Karpas-422 (cell line): ENCODE measurements at regions not wholly inside any gene's neighbourhood (a gene's known extent, or its start where the extent isn't known, plus 50 kb on each side); places are given as distances from the start of the nearest gene placed in this dataset.
"Not testable (repeated sequence)": the region's sequence is repeated elsewhere in the genome, so short reads cannot be mapped to it uniquely, and the experiment has no call there.

Experiments used
- DNase-seq: peaks from one replicate; pipeline ENCODE4 v3.0.0-alpha.2; 2015
- H2AFZ ChIP-seq: fragments of 200-600 bp; sonication (generic); 2 replicates; pipeline ENCODE4 v1.6.1; 2014; ENCODE audit warnings: antibody characterized with exemption, low read length, mixed read lengths
- H3K27ac ChIP-seq: fragments of 200-600 bp; sonication (generic); 2 replicates; pipeline ENCODE4 v1.5.1; 2014; ENCODE audit warnings: mild to moderate bottlenecking, low read length, moderate library complexity
- H3K27me3 ChIP-seq: fragments of 200-600 bp; sonication (generic); 2 replicates; pipeline ENCODE4 v1.6.1; 2014; ENCODE audit warnings: low read length, mixed read lengths
- H3K36me3 ChIP-seq: fragments of 200-600 bp; sonication (generic); 2 replicates; pipeline ENCODE4 v1.6.1; 2014; ENCODE audit warnings: low read length, mixed read lengths; ENCODE audit not compliant: insufficient read depth
- H3K4me1 ChIP-seq: fragments of 200-600 bp; sonication (generic); 2 replicates; pipeline ENCODE4 v1.6.1; 2014; ENCODE audit warnings: mild to moderate bottlenecking, low read length, mixed read lengths
- H3K4me2 ChIP-seq: fragments of 200-600 bp; sonication (generic); 2 replicates; pipeline ENCODE4 v1.6.1; 2014; ENCODE audit warnings: low read length, low read depth, mild to moderate bottlenecking; ENCODE audit not compliant: poor library complexity, severe bottlenecking
- H3K4me3 ChIP-seq: fragments of 200-600 bp; sonication (generic); 2 replicates; pipeline ENCODE4 v1.5.1; 2014; ENCODE audit warnings: mild to moderate bottlenecking, antibody characterized with exemption, low read length, mixed read lengths
- H3K79me2 ChIP-seq: fragments of 200-600 bp; sonication (generic); 2 replicates; pipeline ENCODE4 v1.6.1; 2014; ENCODE audit warnings: mild to moderate bottlenecking, low read length, mixed read lengths
- H3K9ac ChIP-seq: fragments of 200-600 bp; sonication (generic); 2 replicates; pipeline ENCODE4 v1.6.0; 2014; ENCODE audit warnings: low read length
- H3K9me2 ChIP-seq: fragments of 200-600 bp; sonication (generic), shearing (Covaris generic); replicated peaks from 2 replicates; pipeline ENCODE4 v1.6.0; 2014; ENCODE audit warnings: mild to moderate bottlenecking, low read length, moderate library complexity; ENCODE audit not compliant: insufficient read depth
- H3K9me3 ChIP-seq: fragments of 300-700, 200-600 bp; sonication (generic); 2 replicates; pipeline ENCODE4 v1.6.1; 2014; ENCODE audit warnings: low read length, mixed read lengths
- H4K20me1 ChIP-seq: fragments of 200-600 bp; sonication (generic); 2 replicates; pipeline ENCODE4 v1.6.1; 2014; ENCODE audit warnings: mild to moderate bottlenecking, antibody characterized with exemption, low read length, low read depth; ENCODE audit not compliant: insufficient read depth

DNA sequence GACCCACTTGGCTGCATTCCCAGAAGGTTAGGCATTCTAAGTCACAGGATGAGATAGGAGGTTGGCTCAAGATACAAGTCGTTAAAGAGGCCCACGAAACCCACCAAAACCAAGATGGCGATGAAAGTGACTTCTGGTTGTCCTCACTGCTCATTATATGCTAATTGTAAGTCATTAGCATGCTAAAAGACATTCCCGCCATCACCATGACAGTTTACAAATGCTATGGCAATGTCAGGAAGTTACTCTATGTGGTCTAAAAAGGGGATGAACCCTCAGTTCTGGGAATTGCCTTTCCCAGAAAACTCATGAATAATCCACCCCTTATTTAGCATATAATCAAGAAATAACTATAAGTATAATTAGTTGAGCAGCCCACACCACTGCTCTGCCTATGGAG is 715.7 kb upstream of the TMPRSS15 start:
- not testable (repeated sequence) for H3K79me2 ChIP-seq, H3K4me3 ChIP-seq, H3K9me2 ChIP-seq, DNase-seq, H3K36me3 ChIP-seq, H3K4me2 ChIP-seq, H3K4me1 ChIP-seq, H3K9ac ChIP-seq, H2AFZ ChIP-seq, H4K20me1 ChIP-seq, H3K27me3 ChIP-seq, H3K27ac ChIP-seq
- H3K9me3 ChIP-seq, result peaks cover 43% of the 10 kb centered on the region

GRCh38 chr21:19120591-19120990 is 717.0 kb upstream of the TMPRSS15 start:
- no peaks in the 10 kb centered on the region for H3K9me2 ChIP-seq
- H3K27me3 ChIP-seq, result no peaks in the 10 kb centered on the region
- no peak overlapping the region for H3K27ac ChIP-seq
- no peaks in the 10 kb centered on the region for H3K36me3 ChIP-seq
- H2AFZ ChIP-seq, result no peak overlapping the region
- H3K79me2 ChIP-seq, result no peaks in the 10 kb centered on the region
- no peak for DNase-seq
- no peak overlapping the region for H3K4me3 ChIP-seq
- H3K9me3 ChIP-seq, result peaks cover 44% of the 10 kb centered on the region
- H3K9ac ChIP-seq, result no peak overlapping the region
- no peak overlapping the region for H3K4me2 ChIP-seq
- H3K4me1 ChIP-seq, result no peaks in the 10 kb centered on the region
- no peaks in the 10 kb centered on the region for H4K20me1 ChIP-seq

- H4K20me1 ChIP-seq, result no peaks in the 10 kb centered on the region
- no peaks in the 10 kb centered on the region for H3K36me3 ChIP-seq
- no peaks in the 10 kb centered on the region for H3K4me1 ChIP-seq
- no peak overlapping the region for H3K4me3 ChIP-seq
- H3K9ac ChIP-seq, result no peak overlapping the region
- no peaks in the 10 kb centered on the region for H3K79me2 ChIP-seq
- no peak overlapping the region for H3K27ac ChIP-seq
- no peak overlapping the region for H2AFZ ChIP-seq
- no peak overlapping the region for H3K4me2 ChIP-seq
- no peak for DNase-seq
- H3K27me3 ChIP-seq, result no peaks in the 10 kb centered on the region
- peaks cover 50% of the 10 kb centered on the region for H3K9me3 ChIP-seq
- H3K9me2 ChIP-seq, result no peaks in the 10 kb centered on the region
These were observed 718.8 kb upstream of the TMPRSS15 start for GRCh38 chr21:19122356-19122755.

DNA sequence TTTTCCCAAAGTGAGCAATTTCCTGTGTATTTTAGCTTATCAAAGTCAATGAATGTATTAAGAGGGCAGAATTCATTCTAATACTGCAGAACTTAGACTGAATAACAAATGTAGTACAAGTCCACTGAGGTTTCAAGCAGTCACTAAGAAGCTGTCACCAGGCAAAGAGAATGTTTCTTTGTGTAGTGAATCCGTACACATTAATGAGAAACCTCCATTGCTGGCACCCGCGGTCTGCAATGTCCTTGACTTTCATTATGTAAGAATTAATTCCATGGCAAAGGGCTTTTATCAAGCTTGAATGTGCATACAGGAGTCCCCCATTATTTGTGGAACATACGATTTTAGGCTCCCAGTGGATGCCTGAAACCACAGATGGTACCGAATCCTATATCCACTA is 719.5 kb upstream of the TMPRSS15 start:
- H2AFZ ChIP-seq, result no peak overlapping the region

DNA sequence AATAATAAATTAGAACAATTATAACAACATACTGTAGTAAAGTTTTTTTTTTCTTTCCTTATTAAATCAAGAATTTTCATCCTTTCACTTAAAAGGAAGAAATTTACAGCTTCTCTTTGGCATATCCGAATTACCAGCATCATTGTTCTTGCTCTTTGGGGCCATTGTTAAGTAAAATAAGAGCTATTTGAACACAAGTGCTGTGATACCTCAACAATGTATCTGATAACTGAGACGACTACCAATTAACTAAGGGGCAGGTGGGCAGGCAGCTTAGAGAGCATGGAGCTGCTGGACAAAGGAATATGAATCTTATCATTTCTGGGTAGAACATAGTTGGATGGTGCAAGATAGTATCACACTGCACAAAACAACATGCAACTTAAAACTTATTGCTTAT is 719.9 kb upstream of the TMPRSS15 start:
- Histone ChIP-seq H3K4me2 (no peak overlapping the region), H3K9ac (no peak overlapping the region), H3K27ac (no peak overlapping the region), H4K20me1 (no peaks in the 10 kb centered on the region), H2AFZ (no peak overlapping the region), H3K4me3 (no peak overlapping the region), H3K79me2 (no peaks in the 10 kb centered on the region), H3K9me3 (peaks cover 39% of the 10 kb centered on the region), H3K4me1 (no peaks in the 10 kb centered on the region), H3K36me3 (no peaks in the 10 kb centered on the region), H3K9me2 (no peaks in the 10 kb centered on the region), H3K27me3 (no peaks in the 10 kb centered on the region)
- DNase-seq, result no peak

More for the DNA sequence above, 719.5 kb upstream of the TMPRSS15 start:
- Histone ChIP-seq H3K4me1 (no peaks in the 10 kb centered on the region), H3K27me3 (no peaks in the 10 kb centered on the region), H3K9me2 (no peaks in the 10 kb centered on the region), H3K4me2 (no peak overlapping the region), H3K27ac (no peak overlapping the region), H3K4me3 (no peak overlapping the region), H3K9ac (no peak overlapping the region), H3K36me3 (no peaks in the 10 kb centered on the region), H3K79me2 (no peaks in the 10 kb centered on the region), H3K9me3 (peaks cover 43% of the 10 kb centered on the region), H4K20me1 (no peaks in the 10 kb centered on the region)
- no peak for DNase-seq

GRCh38 chr21:19124691-19125090 is 721.1 kb upstream of the TMPRSS15 start:
- Histone ChIP-seq H3K9ac (no peak overlapping the region), H3K36me3 (no peaks in the 10 kb centered on the region), H3K4me1 (no peaks in the 10 kb centered on the region), H2AFZ (no peak overlapping the region), H4K20me1 (no peaks in the 10 kb centered on the region), H3K79me2 (no peaks in the 10 kb centered on the region), H3K9me3 (peaks cover 38% of the 10 kb centered on the region), H3K4me3 (no peak overlapping the region), H3K27ac (no peak overlapping the region), H3K4me2 (no peak overlapping the region), H3K9me2 (no peaks in the 10 kb centered on the region), H3K27me3 (no peaks in the 10 kb centered on the region)
- DNase-seq, result no peak

- no peaks in the 10 kb centered on the region for H4K20me1 ChIP-seq
- no peaks in the 10 kb centered on the region for H3K36me3 ChIP-seq
- H3K27ac ChIP-seq, result no peak overlapping the region
- H3K4me1 ChIP-seq, result no peaks in the 10 kb centered on the region
- no peak overlapping the region for H2AFZ ChIP-seq
- no peak overlapping the region for H3K4me2 ChIP-seq
- no peaks in the 10 kb centered on the region for H3K27me3 ChIP-seq
- H3K9me3 ChIP-seq, result peaks cover 30% of the 10 kb centered on the region
- no peak overlapping the region for H3K4me3 ChIP-seq
- no peak for DNase-seq
- no peaks in the 10 kb centered on the region for H3K9me2 ChIP-seq
- H3K79me2 ChIP-seq, result no peaks in the 10 kb centered on the region
- H3K9ac ChIP-seq, result no peak overlapping the region
These were observed 726.9 kb upstream of the TMPRSS15 start for GRCh38 chr21:19130379-19131028.

DNA sequence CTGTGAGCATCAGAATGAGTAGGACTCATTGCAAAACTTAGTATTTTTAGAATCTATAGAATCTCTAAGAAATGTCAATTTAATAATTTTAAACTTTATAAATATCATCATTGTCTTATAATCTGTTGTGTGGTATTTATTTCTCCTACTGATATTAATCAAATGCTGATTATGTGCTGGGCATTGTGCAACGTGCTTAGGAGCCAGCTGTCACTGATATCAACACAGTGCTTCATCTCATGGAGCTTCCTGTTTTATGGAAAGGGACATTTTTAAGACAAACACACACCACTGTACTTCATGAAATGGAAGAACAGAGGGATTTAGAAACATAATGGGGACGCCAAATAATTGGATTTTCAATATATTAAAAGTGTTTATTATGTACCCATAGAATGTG is 737.9 kb upstream of the TMPRSS15 start:
- no peak overlapping the region for H3K9ac ChIP-seq
- no peaks in the 10 kb centered on the region for H3K4me1 ChIP-seq
- no peaks in the 10 kb centered on the region for H3K27me3 ChIP-seq
- H3K4me2 ChIP-seq, result no peak overlapping the region
- DNase-seq, result no peak
- H3K36me3 ChIP-seq, result no peaks in the 10 kb centered on the region
- H2AFZ ChIP-seq, result no peak overlapping the region
- H4K20me1 ChIP-seq, result no peaks in the 10 kb centered on the region
- no peaks in the 10 kb centered on the region for H3K9me2 ChIP-seq
- H3K4me3 ChIP-seq, result no peak overlapping the region
- peaks cover 38% of the 10 kb centered on the region for H3K9me3 ChIP-seq
- H3K79me2 ChIP-seq, result no peaks in the 10 kb centered on the region
- H3K27ac ChIP-seq, result no peak overlapping the region
